ENCODE measurements at regions not wholly inside any gene's neighbourhood (a gene's known extent, or its start where the extent isn't known, plus 50 kb on each side); places are given as distances from the start of the nearest gene placed in this dataset.

- ATAC-seq (0 out of 2 replicates have a peak, but pooled peaks have one; percentile 56), DNase-seq (ENCODE audit: low read depth, low spot score) (no peak)
- no peaks in the 10 kb centered on the region for H3K9me3 ChIP-seq (ENCODE audit: control insufficient read depth, insufficient read depth, low read depth, low read length)
- TF ChIP-seq, protein P1, sequence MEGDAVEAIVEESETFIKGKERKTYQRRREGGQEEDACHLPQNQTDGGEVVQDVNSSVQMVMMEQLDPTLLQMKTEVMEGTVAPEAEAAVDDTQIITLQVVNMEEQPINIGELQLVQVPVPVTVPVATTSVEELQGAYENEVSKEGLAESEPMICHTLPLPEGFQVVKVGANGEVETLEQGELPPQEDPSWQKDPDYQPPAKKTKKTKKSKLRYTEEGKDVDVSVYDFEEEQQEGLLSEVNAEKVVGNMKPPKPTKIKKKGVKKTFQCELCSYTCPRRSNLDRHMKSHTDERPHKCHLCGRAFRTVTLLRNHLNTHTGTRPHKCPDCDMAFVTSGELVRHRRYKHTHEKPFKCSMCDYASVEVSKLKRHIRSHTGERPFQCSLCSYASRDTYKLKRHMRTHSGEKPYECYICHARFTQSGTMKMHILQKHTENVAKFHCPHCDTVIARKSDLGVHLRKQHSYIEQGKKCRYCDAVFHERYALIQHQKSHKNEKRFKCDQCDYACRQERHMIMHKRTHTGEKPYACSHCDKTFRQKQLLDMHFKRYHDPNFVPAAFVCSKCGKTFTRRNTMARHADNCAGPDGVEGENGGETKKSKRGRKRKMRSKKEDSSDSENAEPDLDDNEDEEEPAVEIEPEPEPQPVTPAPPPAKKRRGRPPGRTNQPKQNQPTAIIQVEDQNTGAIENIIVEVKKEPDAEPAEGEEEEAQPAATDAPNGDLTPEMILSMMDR (IDR thresholded peaks at IDR 0.05) = no peak
- TF ChIP-seq TCF7L2 (IDR thresholded peaks at IDR 0.05; ENCODE audit: low read depth, low read length) (no peak), REST (IDR thresholded peaks at IDR 0.05; ENCODE audit: insufficient read depth in 1 of 2, low read depth in 2 of 2, low read length in 1 of 2) (no peak), POLR2AphosphoS5 (IDR thresholded peaks at IDR 0.05; ENCODE audit: low read depth, low read length) (no peak)
- intact Hi-C loops (cut with micrococcal nuclease; ENCODE audit: unreplicated experiment) (no loop called here), in situ Hi-C loops (cut with HindIII; ENCODE audit: low pct_unique_long_range_greater_than_20kb, low sequenced_read_pairs) (no loop called here)
- BruUV-seq (replicated peaks) = no TSS peak
- peaks cover 16% of the 10 kb centered on the region for H3K27me3 ChIP-seq (ENCODE audit: control insufficient read depth, insufficient read depth, low read length)
- ChIA-PET CTCF (no interaction called here), POLR2A (interaction anchor here (0.6 kb wide), 1 partner anchor 340 kb away, joined by 7 read pairs; no protein-coding TSS in a partner anchor)
- H3K36me3 ChIP-seq (ENCODE audit: control insufficient read depth, insufficient read depth, low read length) = no peaks in the 10 kb centered on the region
- no peaks in the 10 kb centered on the region for H3K4me1 ChIP-seq (ENCODE audit: control insufficient read depth, insufficient read depth, low read length)
- no peak overlapping the region for H3K4me3 ChIP-seq (ENCODE audit: low read depth in 2 of 2, low read length in 2 of 2)
- no peak overlapping the region for H3K27ac ChIP-seq (ENCODE audit: low read length)
These were observed 126.5 kb downstream of the GPCPD1 start for GRCh38 chr20:5484346-5484745.

- H3K36me3 ChIP-seq (ENCODE audit: control insufficient read depth, insufficient read depth, low read length) = no peaks in the 10 kb centered on the region
- ChIA-PET POLR2A (no interaction called here), CTCF (no interaction called here)
- DNase-seq (ENCODE audit: low read depth, low spot score) (no peak), ATAC-seq (no peak)
- peaks cover 6% of the 10 kb centered on the region for H3K27me3 ChIP-seq (ENCODE audit: control insufficient read depth, insufficient read depth, low read length)
- intact Hi-C loops (cut with micrococcal nuclease; ENCODE audit: unreplicated experiment) = no loop called here
- BruUV-seq (replicated peaks) = no TSS peak
- TF ChIP-seq REST (IDR thresholded peaks at IDR 0.05; ENCODE audit: insufficient read depth in 1 of 2, low read depth in 2 of 2, low read length in 1 of 2) (no peak), TCF7L2 (IDR thresholded peaks at IDR 0.05; ENCODE audit: low read depth, low read length) (no peak), POLR2AphosphoS5 (IDR thresholded peaks at IDR 0.05; ENCODE audit: low read depth, low read length) (no peak), SIN3A (IDR thresholded peaks at IDR 0.05; ENCODE audit: borderline replicate concordance, insufficient read depth, low read depth, low read length) (no peak)
- TF ChIP-seq, protein P1 (IDR thresholded peaks at IDR 0.05) = no peak
- no peak overlapping the region for H3K27ac ChIP-seq (ENCODE audit: low read length)
- no peak overlapping the region for H3K4me3 ChIP-seq (ENCODE audit: low read depth in 2 of 2, low read length in 2 of 2)
- no peaks in the 10 kb centered on the region for H3K9me3 ChIP-seq (ENCODE audit: control insufficient read depth, insufficient read depth, low read depth, low read length)
- in situ Hi-C loops (cut with HindIII; ENCODE audit: low pct_unique_long_range_greater_than_20kb, low sequenced_read_pairs) = no loop called here
- H3K4me1 ChIP-seq (ENCODE audit: control insufficient read depth, insufficient read depth, low read length) = no peaks in the 10 kb centered on the region
These were observed 128.0 kb downstream of the GPCPD1 start for GRCh38 chr20:5482791-5483190.
